ENCODE measurements at regions not wholly inside any gene's neighbourhood (a gene's known extent, or its start where the extent isn't known, plus 50 kb on each side); places are given as distances from the start of the nearest gene placed in this dataset.

GRCh38 chr20:54306985-54307710, 99.3 kb downstream of the PFDN4 start:
- Mint-ChIP-seq H3K27ac (no peak overlapping the region), H3K4me1 (ENCODE audit: low read depth) (peaks cover 3% of the 10 kb centered on the region), H3K4me3 (no peak overlapping the region), H3K36me3 (no peaks in the 10 kb centered on the region), H3K27me3 (peaks cover 15% of the 10 kb centered on the region), H3K9me3 (ENCODE audit: low read depth) (no peaks in the 10 kb centered on the region)

GRCh38 chr20:54308804-54309203, 100.9 kb downstream of the PFDN4 start:
- Mint-ChIP-seq H3K4me3 (no peak overlapping the region), H3K27ac (no peak overlapping the region), H3K4me1 (ENCODE audit: low read depth) (peaks cover 3% of the 10 kb centered on the region), H3K9me3 (ENCODE audit: low read depth) (no peaks in the 10 kb centered on the region), H3K27me3 (peaks cover 15% of the 10 kb centered on the region), H3K36me3 (no peaks in the 10 kb centered on the region)

GRCh38 chr20:54318892-54319291, 111.0 kb downstream of the PFDN4 start:
- H3K27me3 Mint-ChIP-seq: peaks cover 19% of the 10 kb centered on the region
- H3K36me3 Mint-ChIP-seq: no peaks in the 10 kb centered on the region
- no peaks in the 10 kb centered on the region for H3K9me3 Mint-ChIP-seq (ENCODE audit: low read depth)
- H3K27ac Mint-ChIP-seq: no peak overlapping the region
- peaks cover 6% of the 10 kb centered on the region for H3K4me1 Mint-ChIP-seq (ENCODE audit: low read depth)
- no peak overlapping the region for H3K4me3 Mint-ChIP-seq

- H3K36me3 Mint-ChIP-seq: no peaks in the 10 kb centered on the region
- peak overlapping the region; percentile 30 for H3K27ac Mint-ChIP-seq
- H3K27me3 Mint-ChIP-seq: peaks cover 16% of the 10 kb centered on the region
- no peak overlapping the region for H3K4me3 Mint-ChIP-seq
- H3K9me3 Mint-ChIP-seq (ENCODE audit: low read depth): no peaks in the 10 kb centered on the region
- H3K4me1 Mint-ChIP-seq (ENCODE audit: low read depth): peaks cover 12% of the 10 kb centered on the region
These were observed 112.3 kb downstream of the PFDN4 start for GRCh38 chr20:54320148-54320607.

GRCh38 chr20:54321352-54322087, 113.6 kb downstream of the PFDN4 start:
- peak overlapping the region; percentile 6 for H3K27ac Mint-ChIP-seq
- no peak overlapping the region for H3K4me3 Mint-ChIP-seq
- H3K9me3 Mint-ChIP-seq (ENCODE audit: low read depth): no peaks in the 10 kb centered on the region
- H3K36me3 Mint-ChIP-seq: no peaks in the 10 kb centered on the region
- peaks cover 9% of the 10 kb centered on the region for H3K27me3 Mint-ChIP-seq
- H3K4me1 Mint-ChIP-seq (ENCODE audit: low read depth): peaks cover 15% of the 10 kb centered on the region

GRCh38 chr20:54323227-54323734, 115.4 kb downstream of the PFDN4 start:
- no peak overlapping the region for H3K4me3 Mint-ChIP-seq
- no peak overlapping the region for H3K27ac Mint-ChIP-seq
- no peaks in the 10 kb centered on the region for H3K36me3 Mint-ChIP-seq
- H3K27me3 Mint-ChIP-seq: peaks cover 7% of the 10 kb centered on the region
- H3K4me1 Mint-ChIP-seq (ENCODE audit: low read depth): peaks cover 15% of the 10 kb centered on the region
- H3K9me3 Mint-ChIP-seq (ENCODE audit: low read depth): no peaks in the 10 kb centered on the region

- Mint-ChIP-seq H3K9me3 (ENCODE audit: low read depth) (no peaks in the 10 kb centered on the region), H3K36me3 (no peaks in the 10 kb centered on the region), H3K4me3 (no peak overlapping the region), H3K27ac (peak overlapping the region; percentile 2), H3K4me1 (ENCODE audit: low read depth) (peaks cover 15% of the 10 kb centered on the region), H3K27me3 (peaks cover 5% of the 10 kb centered on the region)
These were observed 116.2 kb downstream of the PFDN4 start for GRCh38 chr20:54324041-54324440.

GRCh38 chr20:54324652-54325285, 116.9 kb downstream of the PFDN4 start:
- H3K27me3 Mint-ChIP-seq: peaks cover 3% of the 10 kb centered on the region
- H3K36me3 Mint-ChIP-seq: no peaks in the 10 kb centered on the region
- H3K4me3 Mint-ChIP-seq: no peak overlapping the region
- peaks cover 15% of the 10 kb centered on the region for H3K4me1 Mint-ChIP-seq (ENCODE audit: low read depth)
- peak overlapping the region; percentile 54 for H3K27ac Mint-ChIP-seq
- no peaks in the 10 kb centered on the region for H3K9me3 Mint-ChIP-seq (ENCODE audit: low read depth)

GRCh38 chr20:54335299-54335698, 127.4 kb downstream of the PFDN4 start:
- Mint-ChIP-seq H3K9me3 (ENCODE audit: low read depth) (no peaks in the 10 kb centered on the region), H3K27ac (no peak overlapping the region), H3K4me3 (no peak overlapping the region), H3K4me1 (ENCODE audit: low read depth) (no peaks in the 10 kb centered on the region), H3K36me3 (no peaks in the 10 kb centered on the region), H3K27me3 (peaks cover 12% of the 10 kb centered on the region)

GRCh38 chr20:54337144-54337543, 129.3 kb downstream of the PFDN4 start:
- Mint-ChIP-seq H3K36me3 (no peaks in the 10 kb centered on the region), H3K9me3 (ENCODE audit: low read depth) (no peaks in the 10 kb centered on the region), H3K4me1 (ENCODE audit: low read depth) (no peaks in the 10 kb centered on the region), H3K27ac (no peak overlapping the region), H3K27me3 (peaks cover 9% of the 10 kb centered on the region), H3K4me3 (no peak overlapping the region)

GRCh38 chr20:54339093-54339492, 131.2 kb downstream of the PFDN4 start:
- H3K9me3 Mint-ChIP-seq (ENCODE audit: low read depth): no peaks in the 10 kb centered on the region
- H3K27me3 Mint-ChIP-seq: peaks cover 11% of the 10 kb centered on the region
- H3K4me3 Mint-ChIP-seq: no peak overlapping the region
- no peaks in the 10 kb centered on the region for H3K36me3 Mint-ChIP-seq
- no peaks in the 10 kb centered on the region for H3K4me1 Mint-ChIP-seq (ENCODE audit: low read depth)
- no peak overlapping the region for H3K27ac Mint-ChIP-seq

GRCh38 chr20:54340206-54340605, 132.3 kb downstream of the PFDN4 start:
- Mint-ChIP-seq H3K9me3 (ENCODE audit: low read depth) (no peaks in the 10 kb centered on the region), H3K36me3 (no peaks in the 10 kb centered on the region), H3K27me3 (peaks cover 8% of the 10 kb centered on the region), H3K4me1 (ENCODE audit: low read depth) (no peaks in the 10 kb centered on the region), H3K4me3 (no peak overlapping the region), H3K27ac (no peak overlapping the region)

- Mint-ChIP-seq H3K9me3 (ENCODE audit: low read depth) (no peaks in the 10 kb centered on the region), H3K27me3 (peaks cover 6% of the 10 kb centered on the region), H3K27ac (no peak overlapping the region), H3K4me1 (ENCODE audit: low read depth) (no peaks in the 10 kb centered on the region), H3K4me3 (no peak overlapping the region), H3K36me3 (no peaks in the 10 kb centered on the region)
These were observed 132.8 kb downstream of the PFDN4 start for GRCh38 chr20:54340667-54341081.

GRCh38 chr20:54342258-54342920, 133.0 kb upstream of the DOK5 start:
- H3K27ac Mint-ChIP-seq: no peak overlapping the region
- no peaks in the 10 kb centered on the region for H3K36me3 Mint-ChIP-seq
- H3K4me1 Mint-ChIP-seq (ENCODE audit: low read depth): no peaks in the 10 kb centered on the region
- H3K4me3 Mint-ChIP-seq: no peak overlapping the region
- H3K9me3 Mint-ChIP-seq (ENCODE audit: low read depth): no peaks in the 10 kb centered on the region
- H3K27me3 Mint-ChIP-seq: peaks cover 4% of the 10 kb centered on the region

Measured in activated naive CD8-positive, alpha-beta T cell (primary cell).